K562 (cell line): ENCODE measurements at regions not wholly inside any gene's neighbourhood (a gene's known extent, or its start where the extent isn't known, plus 50 kb on each side); places are given as distances from the start of the nearest gene placed in this dataset.

Source experiments
- ATAC-seq: fragments of 200-7000 bp; cut with Tn5 transposase; 3 replicates; pipeline ENCODE4 v1.9.1; 2020; ENCODE audit warnings: moderate library complexity
- BruUV-seq: library from RNA; stranded (reverse); fragments of 400-500 nt; replicated peaks from 2 replicates; lab custom pipeline; 2021; lab: Mats Ljungman, UMichigan
- CTCF ChIA-PET: fragments of 300-600 bp; formaldehyde crosslinking; extraction: SDS; loops from one replicate; lab custom pipeline; 2021; ENCODE audit warnings: low intra/inter-chr PET ratio; lab: Yijun Ruan, JAX
- POLR2A ChIA-PET: fragments of 300-600, 350-650 bp; sonication (Branson Sonifier 250); formaldehyde crosslinking; extraction: SDS; loops from one replicate; lab custom pipeline; 2021; ENCODE audit warnings: antibody characterized with exemption, inconsistent platforms; lab: Yijun Ruan, JAX
- DNase-seq, 4 experiments: peaks; one replicate each; pipeline versions ENCODE4 v3.0.0 to v3.0.0-alpha.2; 2011 to 2018; ENCODE audit warnings: low spot score in 3 of 4, mixed read lengths in 3 of 4; ENCODE audit errors: extremely low read depth in 1 of 4
- FAIRE-seq: peaks from 2 replicates; lab custom pipeline; 2011; peaks lifted over from hg19 to GRCh38; lab: Jason Lieb, UNC
- H2AFZ ChIP-seq: 2 replicates; pipeline ENCODE4 v1.6.0; 2011; ENCODE audit warnings: low read depth, low read length, control low read depth, inconsistent platforms
- H3K27ac ChIP-seq: fragments of 200-600 bp; 3 replicates; pipeline ENCODE4 v1.8.0; 2011; ENCODE audit warnings: low read depth, mild to moderate bottlenecking, control low read depth, inconsistent platforms, low read length, moderate library complexity, mixed read lengths; ENCODE audit errors: extremely low read depth
- H3K27me3 ChIP-seq, 2 experiments: fragments of 300-600 bp in 1 of 2; 2 replicates in 1 of 2; 3 replicates in 1 of 2; pipeline versions ENCODE4 v1.6.0 to v1.8.0; 2011; ENCODE audit warnings: inconsistent platforms in 2 of 2, low read length in 2 of 2, mild to moderate bottlenecking in 1 of 2, mixed read lengths in 1 of 2, moderate library complexity in 1 of 2; ENCODE audit not compliant: control insufficient read depth in 2 of 2, insufficient read depth in 2 of 2
- H3K36me3 ChIP-seq: fragments of 300-600 bp; 3 replicates; pipeline ENCODE4 v1.8.0; 2011; ENCODE audit warnings: mild to moderate bottlenecking, low read length, inconsistent platforms; ENCODE audit not compliant: control insufficient read depth, insufficient read depth
- H3K4me1 ChIP-seq, 2 experiments: fragments of 200-600 bp in 1 of 2; replicated peaks in 1 of 2; 2 replicates in 1 of 2; 3 replicates in 1 of 2; pipeline versions ENCODE4 v1.5.1 to v1.8.0; 2011; ENCODE audit warnings: inconsistent platforms in 2 of 2, low read length in 2 of 2, mild to moderate bottlenecking in 1 of 2, mixed read lengths in 1 of 2, moderate library complexity in 1 of 2; ENCODE audit not compliant: control insufficient read depth in 2 of 2, insufficient read depth in 2 of 2
- H3K4me2 ChIP-seq: 2 replicates; pipeline ENCODE4 v1.6.1; 2011; ENCODE audit warnings: low read length, control low read depth, inconsistent platforms, mixed read lengths; ENCODE audit not compliant: insufficient read depth
- H3K4me3 ChIP-seq: fragments of 200-600 bp; sonication (generic), shearing (Covaris generic); 2 replicates; pipeline ENCODE4 v1.5.1; 2016; ENCODE audit warnings: control low read depth, inconsistent platforms
- H3K79me2 ChIP-seq: fragments of 200-600 bp; 3 replicates; pipeline ENCODE4 v1.8.0; 2011; ENCODE audit warnings: low read length, inconsistent platforms; ENCODE audit not compliant: control insufficient read depth, insufficient read depth
- H3K9ac ChIP-seq, 2 experiments: 2 replicates each; pipeline versions ENCODE4 v1.6.0 to v1.6.1; 2011; ENCODE audit warnings: low read depth in 2 of 2, low read length in 2 of 2, control low read depth in 1 of 2, inconsistent platforms in 1 of 2, mild to moderate bottlenecking in 1 of 2, mixed read lengths in 1 of 2; ENCODE audit not compliant: insufficient read depth in 1 of 2
- H3K9me1 ChIP-seq: one replicate; pipeline ENCODE4 v1.6.0; 2011; ENCODE audit warnings: inconsistent platforms, mild to moderate bottlenecking, low read length, moderate library complexity; ENCODE audit not compliant: control insufficient read depth, insufficient read depth
- H3K9me3 ChIP-seq: replicated peaks from 2 replicates; pipeline ENCODE4 v1.5.1; 2011; ENCODE audit warnings: low read depth, low read length, inconsistent platforms; ENCODE audit not compliant: control insufficient read depth, insufficient read depth
- H4K20me1 ChIP-seq: replicated peaks from 2 replicates; pipeline ENCODE4 v1.6.1; 2011; ENCODE audit warnings: low read length, inconsistent platforms, mixed read lengths; ENCODE audit not compliant: control insufficient read depth, insufficient read depth
- CHD4 ChIP-seq: fragments of 200-600 bp; sonication (generic); IDR thresholded peaks from 3 replicates; pipeline ENCODE4 v1.6.1; 2012; ENCODE audit warnings: low read depth, mild to moderate bottlenecking, mixed read lengths, low read length, inconsistent platforms; ENCODE audit not compliant: insufficient read depth, insufficient replicate concordance, poor library complexity, severe bottlenecking
- CLOCK ChIP-seq: fragments of 250-450 bp; sonication (Bioruptor Pico); IDR thresholded peaks from 2 replicates; pipeline ENCODE4 v1.4.0; 2020; ENCODE audit warnings: mild to moderate bottlenecking, moderate library complexity, borderline replicate concordance
- EGR1 ChIP-seq: fragments of 450-650 bp; conservative IDR thresholded peaks from 2 replicates; pipeline ENCODE4 v1.6.1; 2017; ENCODE audit warnings: mild to moderate bottlenecking
- MED1 ChIP-seq: sonication (generic); formaldehyde crosslinking; IDR thresholded peaks from 2 replicates; pipeline ENCODE4 v1.8.1; 2023; ENCODE audit warnings: missing genetic modification reagents, borderline replicate concordance
- MXI1 ChIP-seq: IDR thresholded peaks from 2 replicates; pipeline ENCODE4 v1.6.1; 2011; ENCODE audit warnings: low read depth, mild to moderate bottlenecking, improper control_type of control experiment, low read length
- NCOR1 ChIP-seq: fragments of 450-650 bp; IDR thresholded peaks from 2 replicates; pipeline ENCODE4 v1.6.1; 2016; ENCODE audit warnings: mild to moderate bottlenecking, moderate library complexity
- NELFE ChIP-seq: IDR thresholded peaks from 2 replicates; pipeline ENCODE4 v1.6.1; 2011; ENCODE audit warnings: mild to moderate bottlenecking; ENCODE audit not compliant: insufficient read depth, insufficient read length
- NR2F6 ChIP-seq: fragments of 450-650 bp; formaldehyde crosslinking; IDR thresholded peaks from 2 replicates; pipeline ENCODE4 v1.4.0; 2020; ENCODE audit warnings: mild to moderate bottlenecking
- PHF20 ChIP-seq: fragments of 450-650 bp; IDR thresholded peaks from 2 replicates; pipeline ENCODE4 v1.6.1; 2018; ENCODE audit not compliant: partially characterized antibody
- PHF8 ChIP-seq: fragments of 200-600 bp; sonication (generic); IDR thresholded peaks from 2 replicates; pipeline ENCODE4 v1.6.1; 2012; ENCODE audit warnings: mixed run types, mild to moderate bottlenecking, inconsistent platforms, low read length, moderate library complexity, borderline replicate concordance
- POLR2A ChIP-seq: fragments of 450-650 bp; conservative IDR thresholded peaks from 2 replicates; pipeline ENCODE4 v1.6.1; 2016
- POLR3G ChIP-seq: IDR thresholded peaks from 2 replicates; pipeline ENCODE4 v1.6.1; 2011; ENCODE audit not compliant: insufficient read length, insufficient replicate concordance; ENCODE audit errors: extremely low read depth
- SMAD3 ChIP-seq: fragments of 450-650 bp; formaldehyde crosslinking; conservative IDR thresholded peaks from 2 replicates; pipeline ENCODE4 v1.4.0; 2020; ENCODE audit warnings: mild to moderate bottlenecking
- STAT5A ChIP-seq: IDR thresholded peaks from 2 replicates; pipeline ENCODE4 v1.6.1; 2012; ENCODE audit warnings: low read length, inconsistent platforms, borderline replicate concordance
- ZNF133 ChIP-seq: fragments of 250-450 bp; sonication (Bioruptor Pico); IDR thresholded peaks from 2 replicates; pipeline ENCODE4 v1.4.0; 2020; ENCODE audit warnings: mild to moderate bottlenecking
- ZNF280B ChIP-seq: fragments of 250-450 bp; sonication (Bioruptor Pico); IDR thresholded peaks from 2 replicates; pipeline ENCODE4 v1.5.1; 2021; ENCODE audit warnings: mild to moderate bottlenecking
- ZNF507 ChIP-seq: conservative IDR thresholded peaks from 2 replicates; pipeline ENCODE4 v1.6.1; 2017; ENCODE audit warnings: missing genetic modification characterization, missing compliant biosample characterization
- ZNF830 ChIP-seq: fragments of 250-450 bp; sonication (Bioruptor Pico); IDR thresholded peaks from 2 replicates; pipeline ENCODE4 v1.5.0; 2021; ENCODE audit warnings: mild to moderate bottlenecking
- WGBS: fragments of 100-300 bp; shearing (Covaris generic); methylation state at CpG from one replicate; pipeline ENCODE4 v1.1.6; 2016; ENCODE audit warnings: low coverage, mixed read lengths; ENCODE audit not compliant: insufficient coverage; ENCODE audit errors: missing lambda C conversion rate; 5-methylcytosine and 5-hydroxymethylcytosine counted together
- in situ Hi-C: fragments of 300-500 bp; cut with MboI; formaldehyde crosslinking; loops from 4 replicates; pipeline ENCODE4 v1.15.0; 2018; ENCODE audit warnings: inconsistent platforms, mixed read lengths
- intact Hi-C: fragments of 100-400 bp; cut with micrococcal nuclease; formaldehyde crosslinking; loops from 2 replicates; pipeline ENCODE4 v1.14.2; 2022

- TF ChIP-seq PHF20, result no peak
- TF ChIP-seq NELFE, result no peak
- no peak for TF ChIP-seq NCOR1
- no peak for TF ChIP-seq MXI1
- TF ChIP-seq POLR2A, result no peak
- no peak for TF ChIP-seq MED1
Observed at GRCh38 chr5:135719428-135720063, 114.9 kb upstream of the SLC25A48 start (continued).

DNA sequence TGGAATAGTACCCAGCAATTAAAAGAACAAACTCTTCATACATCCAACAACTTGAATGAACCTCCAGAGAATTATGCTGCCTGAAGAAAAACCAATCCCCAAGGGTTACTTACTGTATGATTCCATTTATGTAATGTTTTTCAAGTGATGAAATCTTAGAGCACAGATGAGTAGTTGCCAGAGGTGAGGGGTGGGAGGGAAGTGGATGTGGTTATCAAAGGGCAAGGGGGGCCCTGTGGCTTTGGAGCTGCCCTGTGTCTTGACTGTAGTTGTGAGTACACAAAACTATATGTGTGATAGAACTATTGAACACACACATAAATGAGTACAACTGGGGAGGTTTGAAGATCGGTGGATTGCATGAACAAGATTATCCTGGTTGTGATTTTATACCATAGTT is 115.8 kb upstream of the SLC25A48 start:
- Histone ChIP-seq H3K36me3 (no peaks in the 10 kb centered on the region), H3K9me3 (no peaks in the 10 kb centered on the region), H4K20me1 (no peaks in the 10 kb centered on the region), H3K79me2 (no peaks in the 10 kb centered on the region), H3K9ac (no peak overlapping the region), H3K27me3 (peaks cover 4 to 42% of the 10 kb centered on the region in 2 experiments; a peak in 4 of 5 replicates), H3K9me1 (no peaks in the 10 kb centered on the region), H3K4me2 (no peak overlapping the region), H3K27ac (no peak overlapping the region), H2AFZ (no peak overlapping the region), H3K4me3 (no peak overlapping the region), H3K4me1 (no peaks in the 10 kb centered on the region)
- BruUV-seq, result no TSS peak
- POLR2A ChIA-PET, result no interaction called here
- no peak for FAIRE-seq
- intact Hi-C loops (no loop called here), in situ Hi-C loops (no loop called here)
- 0% methylated on average over 1 of the region's 1 CpG for WGBS
- CTCF ChIA-PET, result no interaction called here
- ATAC-seq, result no peak
- DNase-seq, result no peak
- TF ChIP-seq SMAD3 (CRISPR knock-in tag) (no peak), ZNF280B (CRISPR knock-in tag) (no peak), CHD4 (no peak), NR2F6 (CRISPR knock-in tag) (no peak), EGR1 (no peak), POLR3G (no peak), ZNF830 (CRISPR knock-in tag) (no peak), ZNF133 (CRISPR knock-in tag) (no peak), STAT5A (no peak), CLOCK (CRISPR knock-in tag) (no peak), POLR2A (no peak), ZNF507 (tag) (no peak), PHF8 (no peak)
